GM18520 (cell line): ENCODE measurements at regions not wholly inside any gene's neighbourhood (a gene's known extent, or its start where the extent isn't known, plus 50 kb on each side); places are given as distances from the start of the nearest gene placed in this dataset.
"Not testable (repeated sequence)": the region's sequence is repeated elsewhere in the genome, so short reads cannot be mapped to it uniquely, and the experiment has no call there.

ENCODE experiments used
- ATAC-seq: cut with Tn5 transposase; IDR thresholded peaks from one replicate; pipeline ENCODE4 v1.9.1; 2021; ENCODE audit not compliant: unreplicated experiment

DNA sequence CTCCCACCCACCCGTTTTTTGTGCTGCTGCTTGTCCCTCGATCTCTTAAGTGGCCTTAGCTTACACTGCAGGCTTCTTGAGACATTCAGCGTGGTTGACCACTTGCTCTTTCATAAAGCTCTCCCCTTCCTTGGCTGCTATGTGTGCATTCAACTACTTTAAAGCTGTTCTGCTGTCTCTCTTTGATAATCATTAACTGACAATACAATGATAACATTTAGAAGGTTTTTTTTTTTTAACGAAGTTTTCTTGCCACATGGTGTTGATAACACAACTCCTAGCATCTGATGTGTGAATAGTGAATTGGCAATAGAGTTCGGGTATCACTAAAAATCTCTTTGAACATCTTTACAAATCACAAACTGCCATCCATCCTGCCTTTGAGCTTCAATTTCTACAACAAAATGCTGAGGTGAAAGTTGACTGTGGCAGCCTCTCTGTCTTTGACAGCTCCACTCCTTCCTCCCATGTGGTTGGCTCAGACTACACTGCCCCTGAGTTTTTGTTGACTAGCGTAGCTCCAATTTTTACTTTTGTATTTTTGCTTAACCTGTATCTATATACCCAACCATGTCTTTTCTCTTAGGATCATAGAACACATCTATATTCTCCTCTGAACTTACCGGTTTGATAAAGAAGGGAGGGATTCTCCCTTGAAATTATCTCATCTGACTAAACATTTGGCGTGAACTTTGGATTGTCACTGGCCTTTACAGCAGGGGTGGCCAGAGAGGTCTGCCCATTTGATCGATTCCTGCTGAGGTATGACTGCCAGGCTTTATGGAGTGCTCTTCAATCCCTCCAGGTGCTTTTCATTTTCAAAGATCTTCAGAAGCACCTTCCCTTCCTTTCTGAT is 409.4 kb upstream of the CD180 start:
- no peak for ATAC-seq

DNA sequence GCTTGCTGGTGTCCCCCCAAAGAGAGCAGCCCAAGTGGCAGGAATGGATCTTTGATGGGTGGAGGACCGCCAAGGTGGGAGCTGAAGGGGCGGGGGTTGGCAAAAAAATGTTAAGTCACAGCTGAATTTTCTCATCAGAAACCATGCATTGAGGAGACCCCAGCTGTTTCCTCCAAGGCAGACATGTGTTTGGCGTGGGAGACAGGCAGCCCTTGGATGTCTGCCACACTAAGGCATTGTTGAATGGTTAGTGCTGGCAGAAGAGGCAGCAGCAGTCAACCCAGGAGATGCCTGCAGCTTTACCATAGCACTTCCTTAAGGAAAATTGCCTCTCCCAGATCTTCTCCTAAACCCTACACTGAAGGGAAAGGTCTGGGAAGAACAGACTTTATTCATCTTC is 394.9 kb upstream of the CD180 start:
- ATAC-seq = no peak

DNA sequence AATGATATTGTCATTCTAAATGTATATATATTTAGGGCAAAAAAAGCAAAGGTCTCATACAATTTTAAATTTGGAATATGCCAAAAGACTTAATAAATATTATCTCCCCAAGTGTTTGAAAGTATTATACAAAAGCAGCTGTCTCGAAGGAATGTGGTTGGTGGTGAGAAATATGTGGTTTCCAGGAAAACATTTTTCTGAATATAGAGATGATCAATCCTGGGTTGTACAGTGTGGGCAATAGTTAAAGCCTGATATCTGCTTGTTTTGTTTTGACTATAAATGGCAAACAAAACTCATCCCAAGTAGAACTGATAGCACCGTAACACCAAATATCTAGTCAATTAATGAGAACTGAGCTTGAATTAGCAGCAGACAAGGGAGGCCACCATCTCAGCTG is 391.8 kb upstream of the CD180 start:
- no peak for ATAC-seq

DNA sequence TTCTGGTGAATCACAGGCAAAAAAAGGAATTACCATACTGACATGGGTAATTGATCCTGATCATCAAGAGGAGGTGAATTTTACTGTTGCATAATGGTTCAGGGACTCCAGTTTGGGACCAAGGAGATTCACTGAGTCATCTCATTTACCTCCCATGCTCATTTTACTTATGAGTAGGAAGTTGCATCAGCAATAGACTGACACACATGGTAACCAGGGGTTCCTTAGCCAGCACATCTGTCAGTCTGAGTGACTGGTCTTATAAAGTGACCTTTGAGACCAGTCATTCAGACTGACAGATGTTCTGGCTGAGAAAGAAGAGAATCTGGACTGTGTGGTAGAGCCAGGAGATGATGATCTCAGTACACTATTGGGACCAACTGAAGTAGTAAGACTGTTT is 384.6 kb upstream of the CD180 start:
- no peak for ATAC-seq

DNA sequence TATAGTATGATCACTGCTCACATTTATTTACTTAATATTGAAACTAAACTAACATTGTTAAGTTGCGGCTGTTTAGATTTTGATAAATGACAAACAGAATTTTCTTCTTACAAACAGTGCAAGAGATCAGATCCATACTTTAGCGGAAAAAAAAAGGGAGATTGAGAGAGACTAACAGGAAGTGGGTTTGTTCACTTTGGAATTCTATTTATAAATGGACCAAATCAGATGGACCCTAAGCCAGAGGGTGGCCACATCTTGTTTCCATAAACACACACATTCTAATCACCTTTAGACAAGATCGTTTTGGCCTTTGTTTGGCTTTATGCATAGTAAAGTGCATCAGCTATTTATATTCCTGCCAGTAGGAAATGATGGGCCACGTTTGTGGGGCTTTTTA is 381.4 kb upstream of the CD180 start:
- ATAC-seq = no peak

DNA sequence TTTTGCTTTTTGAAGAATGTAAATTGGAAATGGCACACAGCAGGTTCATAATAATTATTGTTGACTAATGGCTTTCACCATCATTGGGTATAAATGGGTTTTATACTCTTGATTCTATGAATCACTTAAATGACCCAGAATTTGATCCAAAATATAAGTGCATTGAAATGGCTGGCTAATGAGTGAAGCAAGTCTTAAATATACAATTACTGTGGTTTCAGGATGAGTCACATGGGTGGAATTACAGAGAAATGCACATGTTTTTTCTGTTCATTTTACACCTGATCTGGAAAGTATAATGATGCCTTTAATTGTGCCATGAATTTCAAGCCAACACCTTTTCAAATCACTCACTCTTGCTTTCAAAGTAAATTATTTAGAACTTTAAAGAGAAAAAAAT is 380.8 kb upstream of the CD180 start:
- no peak for ATAC-seq

DNA sequence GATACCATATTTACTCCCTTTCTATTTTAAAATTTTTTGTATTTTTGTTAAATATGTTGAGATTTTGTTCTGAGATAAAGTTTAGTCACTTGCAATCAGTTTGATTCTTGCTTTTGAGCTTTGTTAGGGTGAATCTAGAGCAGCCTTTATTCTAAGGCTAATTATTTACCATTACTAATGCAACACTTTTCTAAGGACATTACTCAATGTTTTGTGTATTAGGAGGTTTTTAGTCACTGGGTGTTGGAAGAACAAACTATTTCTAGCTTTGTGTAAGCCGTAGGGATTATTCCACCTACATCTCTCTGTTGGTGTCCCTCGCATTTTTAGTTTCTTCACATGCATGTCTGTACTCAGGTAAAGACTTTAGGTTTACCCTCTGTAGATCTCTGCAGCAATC is 379.5 kb upstream of the CD180 start:
- no peak for ATAC-seq

DNA sequence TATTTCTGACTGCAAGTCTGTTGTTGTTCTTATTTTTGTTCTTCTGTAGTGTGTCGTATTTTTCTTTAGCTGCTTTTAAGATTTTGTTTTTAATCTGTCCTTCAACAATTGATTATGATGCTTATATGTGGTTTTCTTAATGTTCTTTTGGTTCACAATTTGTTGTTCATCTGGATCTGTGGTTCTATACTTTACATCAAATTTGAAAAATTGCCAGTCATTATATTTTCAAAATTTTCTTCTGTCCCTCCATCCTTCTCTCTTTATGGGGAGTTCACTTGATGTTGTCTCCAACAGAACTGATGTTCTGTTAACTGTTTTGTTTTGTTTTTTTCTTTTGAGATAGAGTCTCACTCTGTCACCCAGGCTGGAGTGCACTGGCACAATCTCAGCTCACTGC is 378.5 kb upstream of the CD180 start:
- no peak for ATAC-seq

DNA sequence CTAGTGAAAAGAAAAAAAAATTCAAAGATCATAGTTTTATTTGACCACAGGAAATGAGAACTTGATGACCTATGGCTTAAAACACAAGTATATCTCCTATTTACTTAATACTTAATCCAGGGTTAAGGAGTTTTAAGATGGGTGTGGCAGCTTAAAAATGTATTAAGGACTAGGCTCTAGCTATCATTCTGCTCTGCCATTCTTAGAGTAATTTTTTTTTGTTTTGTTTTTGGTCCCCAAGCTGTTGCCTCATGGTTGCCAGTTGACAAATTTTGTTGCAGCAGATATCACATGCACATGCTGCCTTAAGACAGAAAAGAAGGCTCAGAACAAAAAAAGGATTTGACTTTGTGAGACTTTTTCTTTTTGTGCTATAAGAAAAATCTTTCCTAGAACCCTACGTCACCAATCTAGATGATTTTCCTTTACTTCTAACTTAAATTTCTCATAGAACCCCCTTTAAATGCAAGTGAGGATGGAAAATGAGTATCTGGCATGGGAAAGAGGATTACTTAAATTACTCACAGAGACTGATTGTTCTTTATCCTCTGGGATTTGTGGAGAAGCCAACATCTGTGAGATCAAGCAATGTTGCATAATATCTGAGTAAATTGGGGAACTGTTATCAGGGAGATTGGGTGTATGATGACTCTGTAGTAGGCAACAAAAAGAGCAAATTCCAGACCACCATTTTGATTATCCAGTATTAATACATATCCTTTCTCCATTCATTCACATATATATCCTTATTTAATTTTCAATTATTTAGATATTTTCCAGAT is 364.7 kb upstream of the CD180 start:
- no peak for ATAC-seq

DNA sequence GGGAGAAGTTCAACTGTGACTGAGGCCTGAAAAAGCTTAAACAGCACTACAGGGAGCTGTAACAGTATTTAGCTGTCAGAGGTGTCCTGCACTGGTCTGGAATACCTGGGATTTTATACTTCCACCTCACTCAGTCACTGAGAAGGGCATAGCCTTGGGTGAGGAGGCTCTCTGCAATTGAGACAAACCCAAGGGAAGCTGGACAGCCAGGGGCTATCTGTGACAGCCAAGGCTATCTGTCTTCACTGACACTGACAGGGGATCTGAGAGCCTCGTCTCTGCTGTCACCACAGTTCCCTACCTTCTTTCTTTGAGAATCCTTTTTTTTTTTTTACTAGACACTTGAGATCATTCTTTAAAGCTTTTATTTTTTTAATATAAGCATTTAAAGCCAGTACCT is 356.2 kb upstream of the CD180 start:
- ATAC-seq = no peak

DNA sequence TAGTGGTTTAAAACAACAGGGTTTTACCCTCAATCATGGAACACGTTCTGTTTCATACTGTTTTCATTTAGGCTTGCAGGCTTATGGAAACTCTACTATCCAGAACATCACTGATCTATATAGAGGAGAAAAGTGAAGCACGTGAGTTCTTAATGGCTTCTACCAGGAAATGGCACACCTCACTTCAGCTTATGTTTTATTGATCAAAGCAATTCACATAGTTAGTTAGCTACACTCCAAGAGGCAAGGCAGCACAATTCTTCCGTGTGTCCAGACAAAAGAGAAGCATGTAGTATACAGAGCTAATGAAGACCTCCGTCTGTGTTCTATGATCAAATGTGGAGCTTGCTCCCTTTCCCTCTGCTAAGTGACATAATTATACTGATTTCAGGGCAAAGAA is 353.3 kb upstream of the CD180 start:
- ATAC-seq = no peak

DNA sequence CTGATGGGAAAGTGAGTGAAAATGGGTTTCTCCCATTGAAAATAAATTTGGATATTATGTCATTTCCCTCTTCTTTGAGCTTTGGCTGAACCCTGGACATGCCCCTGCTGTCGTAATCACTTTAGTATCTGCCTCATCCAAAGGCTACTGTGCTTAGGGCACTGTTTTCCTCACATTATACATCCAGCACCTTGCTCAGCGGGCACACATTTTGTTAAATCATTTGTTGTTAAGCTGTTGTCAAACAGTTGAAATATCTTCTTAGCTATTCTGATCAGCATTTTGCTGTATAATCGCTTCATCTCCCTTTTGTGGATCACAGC is 352.7 kb upstream of the CD180 start:
- no peak for ATAC-seq

DNA sequence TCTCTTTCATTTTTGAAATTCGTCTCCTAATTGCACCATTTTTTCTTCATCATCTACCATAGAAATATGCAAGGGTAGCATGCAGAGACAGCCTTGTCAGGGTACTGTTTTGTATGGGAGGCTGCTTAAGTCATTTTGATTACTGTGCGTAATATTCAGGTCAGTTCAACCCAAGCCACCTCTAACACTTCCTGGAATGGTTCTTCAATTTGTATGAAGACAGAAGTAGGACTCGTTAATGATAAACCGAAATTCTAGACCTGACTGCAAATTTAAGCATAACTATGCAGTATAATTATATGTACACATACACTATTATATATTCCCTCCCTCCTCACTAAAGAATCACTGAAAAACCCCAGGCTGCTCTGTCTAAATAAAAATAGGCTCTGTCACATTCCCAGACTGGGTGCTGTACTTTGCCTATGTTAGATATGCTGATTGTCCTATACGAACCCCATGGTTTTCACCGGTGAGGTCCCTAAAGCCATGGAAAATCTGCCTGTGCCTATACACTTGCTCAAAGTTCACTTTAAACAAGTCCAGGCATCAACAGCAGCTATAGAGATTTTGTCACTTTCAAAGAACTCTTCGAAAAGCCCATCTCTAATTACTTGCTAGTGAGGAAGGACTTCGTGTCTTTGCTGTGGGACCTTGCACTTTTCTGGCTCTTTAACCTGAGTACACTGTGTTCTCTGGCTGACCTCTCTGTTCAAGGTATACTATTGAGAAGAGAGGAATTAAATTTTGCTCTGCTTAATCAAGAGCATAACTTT is 352.1 kb upstream of the CD180 start:
- ATAC-seq = no peak

DNA sequence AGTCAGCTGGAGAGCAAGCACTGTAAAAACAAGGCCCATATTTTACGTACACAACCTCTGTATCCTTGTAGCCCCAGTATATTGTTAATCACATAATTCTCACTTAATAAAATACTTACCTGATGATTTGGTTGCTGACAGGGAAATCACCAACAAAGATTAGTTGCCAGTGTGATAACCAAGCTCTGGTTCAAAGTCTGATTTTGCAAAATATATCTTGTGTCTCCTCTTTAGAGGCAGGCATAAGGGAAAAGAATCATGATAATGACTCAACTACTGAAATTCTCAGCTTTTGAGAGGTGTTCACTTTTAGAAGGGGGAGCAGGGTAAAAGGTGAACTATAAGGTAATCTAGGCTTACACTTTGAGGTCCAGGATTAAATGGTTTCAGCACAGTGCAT is 351.1 kb upstream of the CD180 start:
- ATAC-seq = no peak

DNA sequence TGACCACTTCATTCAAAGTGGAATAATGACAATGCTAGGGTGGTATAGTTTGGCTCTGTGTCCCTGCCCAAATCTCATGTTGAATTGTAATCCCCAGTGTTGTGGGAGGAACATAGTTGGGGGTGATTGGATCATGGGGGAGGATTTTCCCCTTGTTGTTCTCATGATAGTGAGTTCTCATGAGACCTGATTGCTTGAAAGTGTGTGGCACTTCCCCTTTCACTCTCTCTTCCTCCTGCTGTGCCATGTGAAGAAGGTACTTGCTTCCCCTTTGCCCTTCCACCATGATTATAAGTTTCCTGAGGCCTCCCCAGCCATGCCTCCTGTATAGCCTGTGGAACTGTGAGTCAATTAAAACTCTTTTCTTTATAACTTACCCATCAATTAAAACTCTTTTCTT is 348.3 kb upstream of the CD180 start:
- not testable (repeated sequence) for ATAC-seq

DNA sequence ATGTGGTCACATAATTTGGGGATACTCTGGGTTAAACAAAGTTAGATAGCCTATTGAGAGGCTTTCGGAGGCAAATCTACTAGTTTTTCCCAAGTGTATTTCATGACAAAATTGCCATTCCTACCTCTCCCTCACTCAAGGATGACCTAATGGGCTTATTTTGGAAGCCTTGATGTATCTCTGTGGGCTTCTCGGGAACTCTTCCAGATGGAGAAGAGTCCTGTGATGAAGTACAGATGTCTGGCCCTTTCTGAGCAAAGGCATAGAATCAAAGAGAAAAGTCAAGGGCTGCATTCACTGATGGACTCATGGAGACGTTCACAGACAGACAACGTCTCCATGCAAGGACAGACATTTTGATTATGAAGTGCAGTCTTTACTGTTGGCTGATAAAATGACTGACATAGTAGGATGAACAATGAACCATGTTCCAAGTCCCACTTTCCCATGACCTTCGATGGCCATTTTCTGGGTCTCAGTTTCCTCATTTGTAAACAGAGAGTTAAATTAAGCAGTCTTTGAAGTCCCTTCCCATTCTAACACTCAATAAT is 347.2 kb upstream of the CD180 start:
- ATAC-seq = no peak

DNA sequence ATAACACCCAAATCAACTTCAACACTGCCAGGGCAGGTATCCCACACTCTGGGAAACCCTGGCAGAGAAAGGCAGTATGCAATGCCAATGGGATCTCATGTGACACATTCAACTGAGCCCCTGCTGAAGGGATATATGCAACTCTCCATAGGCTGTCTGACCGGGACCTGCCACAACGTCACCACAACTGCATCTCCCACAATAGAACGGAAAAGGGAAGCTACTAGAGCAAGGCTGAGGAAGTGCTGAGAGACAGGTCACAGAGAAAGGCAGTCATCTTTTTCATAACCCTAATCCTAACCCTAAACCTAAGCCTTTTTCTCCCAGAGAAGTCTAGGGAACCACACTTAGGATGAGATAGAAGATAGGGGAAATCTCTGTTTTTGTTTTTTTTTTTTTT is 345.9 kb upstream of the CD180 start:
- ATAC-seq = no peak

DNA sequence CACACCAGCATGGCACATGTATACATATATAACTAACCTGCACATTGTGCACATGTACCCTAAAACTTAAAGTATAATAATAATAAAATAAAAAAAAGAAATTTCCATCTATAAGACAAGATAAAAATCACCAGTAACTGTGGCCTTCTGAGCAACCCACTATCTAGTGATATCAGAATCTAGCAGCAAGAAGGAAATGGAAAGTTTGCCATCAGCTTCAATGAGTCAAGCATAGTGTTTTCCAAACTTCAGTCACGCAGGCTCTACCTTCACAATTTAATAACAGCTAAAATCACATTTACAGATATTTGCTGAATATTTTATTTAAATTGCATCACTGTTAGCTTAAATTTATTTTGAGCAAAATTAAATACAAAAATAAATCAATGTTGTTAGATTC is 345.3 kb upstream of the CD180 start:
- no peak for ATAC-seq

DNA sequence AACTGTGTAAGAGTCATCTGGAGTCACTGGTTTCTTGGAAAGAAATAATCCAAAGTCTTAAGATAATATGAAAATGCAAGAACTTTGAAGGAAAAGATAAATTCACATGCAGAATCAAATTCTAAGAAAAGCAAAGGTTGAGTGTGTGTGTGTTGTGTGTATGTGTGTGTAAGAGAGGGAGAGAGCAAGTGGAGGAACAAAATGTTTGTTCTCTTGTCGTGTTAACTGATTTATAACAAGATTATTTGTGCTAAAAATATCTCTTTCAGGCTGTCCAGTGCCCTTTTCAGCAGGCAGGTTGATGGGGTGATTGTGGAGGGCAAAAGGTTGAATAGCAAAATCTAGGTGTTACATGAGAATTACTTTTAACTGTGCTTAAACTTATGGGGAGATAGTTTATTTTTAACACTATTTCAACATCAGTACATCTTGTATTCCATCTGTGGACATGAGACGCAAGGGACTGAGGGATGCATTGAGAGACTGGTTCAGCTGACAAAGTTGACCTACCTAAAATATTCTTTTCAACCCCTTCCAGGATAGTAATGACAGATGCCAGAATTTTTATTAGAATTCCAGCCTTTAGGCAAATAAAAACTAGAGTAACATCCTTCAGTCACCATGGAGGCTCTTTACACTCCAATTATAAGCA is 342.4 kb upstream of the CD180 start:
- ATAC-seq = no peak

DNA sequence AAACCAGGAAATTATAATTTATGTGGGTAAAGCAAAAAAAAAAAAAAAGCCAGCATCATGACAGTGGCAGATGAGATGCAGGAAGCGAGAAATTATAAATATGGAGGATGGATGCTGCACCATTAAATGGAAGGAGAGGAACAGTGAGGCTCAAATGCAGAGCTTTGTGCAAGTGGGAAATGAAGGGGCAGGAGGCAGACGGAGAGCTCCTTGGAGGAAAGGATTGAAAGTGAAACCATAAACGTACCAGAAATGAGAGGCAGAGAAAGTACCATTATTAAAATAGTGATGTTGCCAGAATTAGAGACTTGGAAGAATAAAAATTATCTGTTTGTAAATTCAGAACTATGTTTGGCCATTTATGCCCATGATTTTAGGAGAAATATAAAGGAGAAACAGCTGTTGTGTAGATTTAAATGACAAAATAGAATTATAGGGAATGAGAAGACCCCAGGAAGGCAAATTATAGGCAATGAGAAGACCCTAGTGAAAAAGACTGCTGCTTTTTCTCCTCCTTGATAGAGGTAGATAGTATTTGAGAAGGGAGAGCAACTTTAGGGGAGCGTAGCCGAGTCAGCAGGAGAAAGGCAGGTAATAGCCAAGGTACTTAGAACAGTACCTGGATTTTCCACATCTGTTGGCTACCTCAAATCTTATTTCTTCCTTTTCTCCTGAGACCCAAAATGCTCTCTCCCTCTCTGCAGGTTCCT is 341.0 kb upstream of the CD180 start:
- ATAC-seq = no peak
